Keratinocyte (primary cell): ENCODE measurements at regions not wholly inside any gene's neighbourhood (a gene's known extent, or its start where the extent isn't known, plus 50 kb on each side); places are given as distances from the start of the nearest gene placed in this dataset.

ENCODE experiments used
- DNase-seq: peaks from one replicate; pipeline ENCODE4 v3.0.0-alpha.2; 2011; ENCODE audit warnings: low read depth, missing footprints, low spot score
- FAIRE-seq: peaks from 2 replicates; lab custom pipeline; 2011; peaks lifted over from hg19 to GRCh38; lab: Jason Lieb, UNC
- H2AFZ ChIP-seq: 2 replicates; pipeline ENCODE4 v1.6.0; 2012; ENCODE audit warnings: low read length, control low read depth, inconsistent platforms; ENCODE audit not compliant: control insufficient read depth
- H3K27ac ChIP-seq: 2 replicates; pipeline ENCODE4 v1.5.1; 2011; ENCODE audit warnings: low read length; ENCODE audit not compliant: control insufficient read depth, insufficient read depth
- H3K27me3 ChIP-seq: 3 replicates; pipeline ENCODE4 v1.6.0; 2011; ENCODE audit warnings: low read length; ENCODE audit not compliant: control insufficient read depth, insufficient read depth; ENCODE audit errors: extremely low read depth
- H3K36me3 ChIP-seq, 2 experiments: 2 replicates in 1 of 2; 3 replicates in 1 of 2; pipeline ENCODE4 v1.5.1; 2011; ENCODE audit warnings: low read length in 2 of 2, mild to moderate bottlenecking in 1 of 2; ENCODE audit not compliant: control insufficient read depth in 2 of 2, insufficient read depth in 2 of 2; ENCODE audit errors: extremely low read depth in 1 of 2
- H3K4me1 ChIP-seq: 3 replicates; pipeline ENCODE4 v1.5.1; 2011; ENCODE audit warnings: low read length; ENCODE audit not compliant: control insufficient read depth, insufficient read depth; ENCODE audit errors: extremely low read depth
- H3K4me2 ChIP-seq: 3 replicates; pipeline ENCODE4 v1.6.0; 2011; ENCODE audit warnings: low read depth, low read length; ENCODE audit not compliant: control insufficient read depth, insufficient read depth; ENCODE audit errors: extremely low read depth
- H3K4me3 ChIP-seq, 3 experiments: fragments of 200-600 bp in 1 of 3; sonication (generic) in 1 of 3; 2 replicates in 2 of 3; 3 replicates in 1 of 3; pipeline ENCODE4 v1.5.1; 2011 to 2016; ENCODE audit warnings: low read length in 3 of 3, mild to moderate bottlenecking in 3 of 3, control low read depth in 2 of 3, inconsistent platforms in 1 of 3, low read depth in 1 of 3, mixed read lengths in 1 of 3, mixed run types in 1 of 3, moderate library complexity in 1 of 3; ENCODE audit not compliant: control insufficient read depth in 2 of 3, insufficient read depth in 2 of 3; ENCODE audit errors: extremely low read depth in 1 of 3
- H3K79me2 ChIP-seq: 2 replicates; pipeline ENCODE4 v1.6.0; 2012; ENCODE audit warnings: low read length; ENCODE audit not compliant: control insufficient read depth, insufficient read depth
- H3K9ac ChIP-seq: 3 replicates; pipeline ENCODE4 v1.6.0; 2011; ENCODE audit warnings: low read length; ENCODE audit not compliant: control insufficient read depth, insufficient read depth; ENCODE audit errors: extremely low read depth
- H3K9me1 ChIP-seq: 3 replicates; pipeline ENCODE4 v1.6.0; 2011; ENCODE audit warnings: low read length; ENCODE audit not compliant: control insufficient read depth, insufficient read depth; ENCODE audit errors: extremely low read depth
- H3K9me3 ChIP-seq: 2 replicates; pipeline ENCODE4 v1.5.1; 2012; ENCODE audit warnings: low read depth, low read length; ENCODE audit not compliant: control insufficient read depth
- H4K20me1 ChIP-seq: 3 replicates; pipeline ENCODE4 v1.6.0; 2011; ENCODE audit warnings: low read length; ENCODE audit not compliant: control insufficient read depth, insufficient read depth; ENCODE audit errors: extremely low read depth
- EZH2 ChIP-seq: IDR thresholded peaks from one replicate; pipeline ENCODE4 v1.6.1; 2012; ENCODE audit warnings: inconsistent platforms, mild to moderate bottlenecking, low read length, moderate library complexity
- dilution Hi-C: fragments of 300-500 bp; cut with MboI; formaldehyde crosslinking; loops from one replicate; pipeline ENCODE4 v1.7.0; 2020; ENCODE audit warnings: low sequenced_read_pairs; ENCODE audit not compliant: extremely low pct_ligation_motif_present
- TF ChIP-seq, protein P1 (sequence below), 3 experiments: IDR thresholded peaks in 1 of 3; conservative IDR thresholded peaks in 1 of 3; optimal IDR thresholded peaks in 1 of 3; 2 replicates in 2 of 3; 3 replicates in 1 of 3; pipeline versions ENCODE3 to v1.5.1; 2011; ENCODE audit warnings: low read length in 3 of 3, mild to moderate bottlenecking in 3 of 3, moderate library complexity in 2 of 3, control low read depth in 1 of 3, inconsistent platforms in 1 of 3; ENCODE audit not compliant: insufficient read depth in 2 of 3; ENCODE audit errors: extremely low read depth in 1 of 3

DNA sequence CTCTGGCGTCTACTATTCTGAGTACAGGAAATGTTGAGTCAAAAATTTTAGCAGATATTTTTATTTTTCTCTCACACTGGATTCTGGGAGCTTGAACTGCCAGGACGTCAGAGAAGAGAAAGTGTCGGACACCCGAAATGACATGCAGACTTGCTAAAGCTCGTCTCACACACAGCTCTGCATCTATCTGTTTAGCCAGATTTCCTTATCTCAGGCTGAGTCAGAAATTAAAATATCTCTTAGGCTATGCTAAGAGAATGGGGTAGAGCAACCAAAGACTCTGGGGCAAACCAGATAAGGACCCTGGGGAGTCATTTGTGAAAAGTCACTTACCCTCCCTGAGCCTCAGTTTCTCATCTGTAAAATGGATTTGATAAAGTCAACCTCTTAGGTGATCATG is 1124.1 kb downstream of the VRK1 start:
- no peak overlapping the region for H3K4me2 ChIP-seq
- no peak overlapping the region for H3K4me3 ChIP-seq
- dilution Hi-C loops: no loop called here
- H4K20me1 ChIP-seq: no peaks in the 10 kb centered on the region
- H2AFZ ChIP-seq: no peak overlapping the region
- H3K9ac ChIP-seq: no peak overlapping the region
- no peaks in the 10 kb centered on the region for H3K27me3 ChIP-seq
- H3K4me1 ChIP-seq: peaks cover 14% of the 10 kb centered on the region
- H3K79me2 ChIP-seq: no peaks in the 10 kb centered on the region
- FAIRE-seq (no peak), DNase-seq (no peak)
- no peaks in the 10 kb centered on the region for H3K9me3 ChIP-seq
- H3K27ac ChIP-seq: no peak overlapping the region
- TF ChIP-seq, protein P1, sequence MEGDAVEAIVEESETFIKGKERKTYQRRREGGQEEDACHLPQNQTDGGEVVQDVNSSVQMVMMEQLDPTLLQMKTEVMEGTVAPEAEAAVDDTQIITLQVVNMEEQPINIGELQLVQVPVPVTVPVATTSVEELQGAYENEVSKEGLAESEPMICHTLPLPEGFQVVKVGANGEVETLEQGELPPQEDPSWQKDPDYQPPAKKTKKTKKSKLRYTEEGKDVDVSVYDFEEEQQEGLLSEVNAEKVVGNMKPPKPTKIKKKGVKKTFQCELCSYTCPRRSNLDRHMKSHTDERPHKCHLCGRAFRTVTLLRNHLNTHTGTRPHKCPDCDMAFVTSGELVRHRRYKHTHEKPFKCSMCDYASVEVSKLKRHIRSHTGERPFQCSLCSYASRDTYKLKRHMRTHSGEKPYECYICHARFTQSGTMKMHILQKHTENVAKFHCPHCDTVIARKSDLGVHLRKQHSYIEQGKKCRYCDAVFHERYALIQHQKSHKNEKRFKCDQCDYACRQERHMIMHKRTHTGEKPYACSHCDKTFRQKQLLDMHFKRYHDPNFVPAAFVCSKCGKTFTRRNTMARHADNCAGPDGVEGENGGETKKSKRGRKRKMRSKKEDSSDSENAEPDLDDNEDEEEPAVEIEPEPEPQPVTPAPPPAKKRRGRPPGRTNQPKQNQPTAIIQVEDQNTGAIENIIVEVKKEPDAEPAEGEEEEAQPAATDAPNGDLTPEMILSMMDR (optimal IDR thresholded peaks at IDR 0.05 in 1 of 3, IDR thresholded peaks at IDR 0.05 in 1 of 3, conservative IDR thresholded peaks at IDR 0.05 in 1 of 3; ENCODE audit: extremely low read depth in 1 of 3, insufficient read depth in 2 of 3, low read length in 3 of 3): no peak
- TF ChIP-seq EZH2: no peak
- no peaks in the 10 kb centered on the region for H3K36me3 ChIP-seq
- H3K9me1 ChIP-seq: no peaks in the 10 kb centered on the region

DNA sequence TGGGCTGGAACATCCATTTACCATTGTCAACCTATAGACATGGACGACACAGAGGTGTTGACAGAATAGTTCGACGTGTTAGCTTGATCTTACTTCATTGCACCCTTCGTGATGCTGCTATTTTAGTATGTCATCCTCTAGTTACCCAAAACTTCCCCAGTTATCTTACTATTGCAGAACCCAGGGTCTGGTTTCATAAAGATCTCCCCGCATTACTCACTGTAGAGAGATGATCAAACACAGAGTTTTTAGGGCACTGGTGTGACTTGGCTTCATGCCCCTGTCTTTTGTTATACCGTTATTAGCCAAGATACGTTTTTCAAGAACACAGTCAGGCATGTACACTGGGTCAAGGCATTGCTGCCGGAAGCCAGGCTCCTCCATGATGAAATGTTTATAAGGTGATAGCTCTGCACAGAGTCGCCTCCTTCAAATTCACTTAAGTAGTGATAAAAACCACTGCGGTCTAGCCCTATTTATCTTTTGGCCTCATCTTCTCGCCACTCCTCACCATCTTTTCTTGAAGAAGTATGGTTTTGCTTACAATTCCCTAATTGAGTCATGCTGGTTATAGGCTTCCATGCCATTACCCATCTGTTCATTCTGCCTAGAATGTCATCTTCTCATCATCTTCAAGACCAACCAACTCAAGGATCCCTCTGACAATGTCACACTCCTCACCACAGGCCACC is 1127.9 kb downstream of the VRK1 start:
- no peaks in the 10 kb centered on the region for H3K27me3 ChIP-seq
- H3K9me3 ChIP-seq: no peaks in the 10 kb centered on the region
- no peaks in the 10 kb centered on the region for H3K4me1 ChIP-seq
- H3K9ac ChIP-seq: no peak overlapping the region
- H3K79me2 ChIP-seq: no peaks in the 10 kb centered on the region
- no peaks in the 10 kb centered on the region for H3K9me1 ChIP-seq
- no peak overlapping the region for H3K4me3 ChIP-seq
- FAIRE-seq: no peak
- TF ChIP-seq, protein P1 (optimal IDR thresholded peaks at IDR 0.05 in 1 of 3, IDR thresholded peaks at IDR 0.05 in 1 of 3, conservative IDR thresholded peaks at IDR 0.05 in 1 of 3; ENCODE audit: extremely low read depth in 1 of 3, insufficient read depth in 2 of 3, low read length in 3 of 3): no peak
- no peak for TF ChIP-seq EZH2
- no peaks in the 10 kb centered on the region for H3K36me3 ChIP-seq
- no peak overlapping the region for H3K4me2 ChIP-seq
- dilution Hi-C loops: no loop called here
- H3K27ac ChIP-seq: no peak overlapping the region
- no peak for DNase-seq
- no peaks in the 10 kb centered on the region for H4K20me1 ChIP-seq
- H2AFZ ChIP-seq: no peak overlapping the region
